ENCODE measurements at regions not wholly inside any gene's neighbourhood (a gene's known extent, or its start where the extent isn't known, plus 50 kb on each side); places are given as distances from the start of the nearest gene placed in this dataset.
"Not testable (repeated sequence)": the region's sequence is repeated elsewhere in the genome, so short reads cannot be mapped to it uniquely, and the experiment has no call there.

GRCh38 chr2:212797484-212798205, 259.0 kb upstream of the ERBB4 start:
- Histone ChIP-seq H3K27me3 (no peaks in the 10 kb centered on the region), H3K4me3 (no peak overlapping the region), H3K36me3 (no peaks in the 10 kb centered on the region), H3K27ac (no peak overlapping the region), H3K9me3 (no peaks in the 10 kb centered on the region), H3K4me1 (no peaks in the 10 kb centered on the region)
- WGBS, 2 donors = 81 to 84% methylated on average over 5 of the region's 5 CpGs
- no peak for DNase-seq
- intact Hi-C loops (cut with DNase I) = no loop called here
- TF ChIP-seq POLR2A (IDR thresholded peaks at IDR 0.05) = no peak
- TF ChIP-seq CTCF (IDR thresholded peaks at IDR 0.05) = no peak
- no peak for TF ChIP-seq EP300 (IDR thresholded peaks at IDR 0.05)
- no peak for TF ChIP-seq POLR2AphosphoS5 (IDR thresholded peaks at IDR 0.05)

- intact Hi-C loops (cut with DNase I) = no loop called here
- H3K36me3 ChIP-seq = no peaks in the 10 kb centered on the region
- DNase-seq = no peak
- H3K27ac ChIP-seq = no peak overlapping the region
- H3K9me3 ChIP-seq = no peaks in the 10 kb centered on the region
- H3K4me3 ChIP-seq = no peak overlapping the region
- no peaks in the 10 kb centered on the region for H3K27me3 ChIP-seq
- TF ChIP-seq POLR2AphosphoS5 (IDR thresholded peaks at IDR 0.05) = no peak
- no peak for TF ChIP-seq CTCF (IDR thresholded peaks at IDR 0.05)
- no peak for TF ChIP-seq POLR2A (IDR thresholded peaks at IDR 0.05)
- TF ChIP-seq EP300 (IDR thresholded peaks at IDR 0.05) = no peak
- no peaks in the 10 kb centered on the region for H3K4me1 ChIP-seq
Observed at GRCh38 chr2:212794471-212794870, 255.9 kb upstream of the ERBB4 start.

DNA sequence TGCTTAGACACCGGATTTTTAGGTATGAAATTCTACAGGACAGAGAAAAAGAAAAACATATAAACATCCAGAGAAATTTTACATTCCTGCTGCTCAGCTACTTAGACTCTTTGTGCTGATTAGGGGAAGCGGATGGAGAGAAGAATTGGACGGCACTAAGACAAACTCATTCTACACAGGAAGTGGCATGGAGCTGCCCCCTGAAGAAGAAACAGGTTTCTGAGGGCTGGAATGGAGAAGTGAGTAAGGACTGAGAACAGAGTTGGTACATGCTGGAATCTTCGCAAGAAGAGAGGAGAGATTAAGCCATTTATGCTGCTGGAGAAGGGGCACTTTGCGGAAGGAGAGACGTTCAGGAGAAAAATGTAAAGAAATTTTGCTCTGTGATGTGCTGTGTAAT, 253.0 kb upstream of the ERBB4 start:
- no peak for DNase-seq
- 82 to 86% methylated on average over 6 of the region's 6 CpGs for WGBS, 2 donors
- no peak overlapping the region for H3K27ac ChIP-seq
- TF ChIP-seq CTCF (IDR thresholded peaks at IDR 0.05) = no peak
- TF ChIP-seq EP300 (IDR thresholded peaks at IDR 0.05) = no peak
- TF ChIP-seq POLR2A (IDR thresholded peaks at IDR 0.05) = no peak
- TF ChIP-seq POLR2AphosphoS5 (IDR thresholded peaks at IDR 0.05) = no peak
- no peak overlapping the region for H3K4me3 ChIP-seq
- no peaks in the 10 kb centered on the region for H3K27me3 ChIP-seq
- H3K4me1 ChIP-seq = no peaks in the 10 kb centered on the region
- no peaks in the 10 kb centered on the region for H3K9me3 ChIP-seq
- intact Hi-C loops (cut with DNase I) = no loop called here
- H3K36me3 ChIP-seq = no peaks in the 10 kb centered on the region

GRCh38 chr2:212786088-212786487, 247.5 kb upstream of the ERBB4 start:
- H3K4me3 ChIP-seq; H3K9me3 ChIP-seq; H3K27me3 ChIP-seq; H3K4me1 ChIP-seq; DNase-seq; H3K36me3 ChIP-seq; H3K27ac ChIP-seq; intact Hi-C loops (cut with DNase I): not testable (repeated sequence)
- WGBS, 2 donors = 76 to 90% methylated on average over 5 of the region's 5 CpGs

DNA sequence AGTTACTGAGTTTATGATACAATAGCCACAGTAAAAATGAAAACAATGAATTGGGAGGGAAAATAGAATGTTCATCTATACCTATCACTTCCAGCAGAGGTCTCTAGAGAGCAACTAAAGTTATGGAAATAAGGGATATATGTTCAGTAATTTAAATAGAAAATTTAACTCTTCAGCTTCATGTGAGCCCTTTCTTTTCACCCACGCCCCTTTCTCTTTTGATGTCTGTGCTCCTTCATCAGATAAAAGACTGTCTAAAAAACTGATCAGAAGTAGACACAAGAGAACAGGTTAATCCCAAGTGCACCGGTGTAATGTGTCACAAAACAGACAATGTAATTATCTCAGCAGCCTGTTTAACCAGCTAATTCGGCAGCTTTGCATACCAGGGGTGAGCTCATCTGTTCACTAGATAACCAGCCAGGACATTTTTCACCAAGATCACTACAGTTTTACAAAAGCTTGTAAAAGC, 238.5 kb upstream of the ERBB4 start:
- Histone ChIP-seq H3K27ac (no peak overlapping the region), H3K9me3 (no peaks in the 10 kb centered on the region), H3K36me3 (no peaks in the 10 kb centered on the region), H3K4me3 (no peak overlapping the region), H3K27me3 (no peaks in the 10 kb centered on the region), H3K4me1 (no peaks in the 10 kb centered on the region)
- no peak for DNase-seq
- 9 to 22% methylated on average over 3 of the region's 3 CpGs for WGBS, 2 donors
- intact Hi-C loops (cut with DNase I) = loop anchor here (5.0 kb wide), 1 partner anchor 375 kb away; the partner anchor contains the start of gene IKZF2
- TF ChIP-seq CTCF (IDR thresholded peaks at IDR 0.05) = peak in 3 of 4 experiments; percentile 7 to 61 (median 45)
- TF ChIP-seq EP300 (IDR thresholded peaks at IDR 0.05) = no peak
